ENCODE measurements at regions not wholly inside any gene's neighbourhood (a gene's known extent, or its start where the extent isn't known, plus 50 kb on each side); places are given as distances from the start of the nearest gene placed in this dataset.

DNA sequence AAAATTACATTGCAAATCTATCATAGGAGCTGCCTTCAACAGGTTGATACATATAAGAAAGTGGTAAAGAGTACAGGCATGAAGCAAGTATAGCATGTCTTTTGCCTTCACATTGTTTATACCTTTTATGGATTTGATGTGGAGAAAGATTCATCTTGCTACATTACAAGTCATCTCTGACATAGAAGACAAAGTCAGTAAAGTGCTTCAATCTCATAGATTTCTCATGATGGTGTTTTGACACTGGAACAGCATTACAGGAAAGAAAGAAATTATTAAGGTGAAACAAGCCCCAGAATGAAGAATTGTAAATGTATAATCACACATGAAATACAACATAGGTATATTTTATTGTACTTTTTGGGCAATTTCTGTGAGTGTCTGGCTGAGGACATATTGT, 580.7 kb upstream of the MMS22L start:
- H3K4me3 ChIP-seq (ENCODE audit: low read depth, low read length): no peak overlapping the region
- ChIA-PET POLR2A (no interaction called here), CTCF (no interaction called here)
- no peaks in the 10 kb centered on the region for H3K9me3 ChIP-seq (ENCODE audit: control insufficient read depth, insufficient read depth, low read length)
- TF ChIP-seq, protein P1, sequence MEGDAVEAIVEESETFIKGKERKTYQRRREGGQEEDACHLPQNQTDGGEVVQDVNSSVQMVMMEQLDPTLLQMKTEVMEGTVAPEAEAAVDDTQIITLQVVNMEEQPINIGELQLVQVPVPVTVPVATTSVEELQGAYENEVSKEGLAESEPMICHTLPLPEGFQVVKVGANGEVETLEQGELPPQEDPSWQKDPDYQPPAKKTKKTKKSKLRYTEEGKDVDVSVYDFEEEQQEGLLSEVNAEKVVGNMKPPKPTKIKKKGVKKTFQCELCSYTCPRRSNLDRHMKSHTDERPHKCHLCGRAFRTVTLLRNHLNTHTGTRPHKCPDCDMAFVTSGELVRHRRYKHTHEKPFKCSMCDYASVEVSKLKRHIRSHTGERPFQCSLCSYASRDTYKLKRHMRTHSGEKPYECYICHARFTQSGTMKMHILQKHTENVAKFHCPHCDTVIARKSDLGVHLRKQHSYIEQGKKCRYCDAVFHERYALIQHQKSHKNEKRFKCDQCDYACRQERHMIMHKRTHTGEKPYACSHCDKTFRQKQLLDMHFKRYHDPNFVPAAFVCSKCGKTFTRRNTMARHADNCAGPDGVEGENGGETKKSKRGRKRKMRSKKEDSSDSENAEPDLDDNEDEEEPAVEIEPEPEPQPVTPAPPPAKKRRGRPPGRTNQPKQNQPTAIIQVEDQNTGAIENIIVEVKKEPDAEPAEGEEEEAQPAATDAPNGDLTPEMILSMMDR (IDR thresholded peaks at IDR 0.05; ENCODE audit: low read depth, low read length): no peak
- no peak for DNase-seq (ENCODE audit: low read depth, low spot score)
- H3K27ac ChIP-seq (ENCODE audit: low read depth, low read length): no peak overlapping the region
- H3K27me3 ChIP-seq (ENCODE audit: control insufficient read depth, insufficient read depth, low read length): no peaks in the 10 kb centered on the region

DNA sequence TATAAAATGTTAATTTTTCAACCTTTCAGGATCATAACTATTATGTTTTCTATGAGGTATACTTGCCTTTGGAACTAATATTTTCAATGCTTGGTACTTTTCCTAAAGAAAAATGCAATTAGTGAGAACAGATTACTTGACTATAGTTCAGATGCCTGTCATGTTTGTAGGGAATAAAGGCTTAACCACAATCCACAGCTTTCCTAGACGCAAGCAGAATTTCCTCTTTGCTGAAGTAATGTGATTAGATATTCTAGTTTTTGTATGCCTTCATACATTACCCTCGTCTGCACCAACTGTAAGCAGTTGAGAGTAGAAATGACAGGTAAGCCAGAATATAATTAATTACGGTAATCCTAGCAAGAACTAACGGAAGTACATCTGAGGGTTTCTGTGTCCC, 581.4 kb upstream of the MMS22L start:
- POLR2A ChIA-PET: no interaction called here

DNA sequence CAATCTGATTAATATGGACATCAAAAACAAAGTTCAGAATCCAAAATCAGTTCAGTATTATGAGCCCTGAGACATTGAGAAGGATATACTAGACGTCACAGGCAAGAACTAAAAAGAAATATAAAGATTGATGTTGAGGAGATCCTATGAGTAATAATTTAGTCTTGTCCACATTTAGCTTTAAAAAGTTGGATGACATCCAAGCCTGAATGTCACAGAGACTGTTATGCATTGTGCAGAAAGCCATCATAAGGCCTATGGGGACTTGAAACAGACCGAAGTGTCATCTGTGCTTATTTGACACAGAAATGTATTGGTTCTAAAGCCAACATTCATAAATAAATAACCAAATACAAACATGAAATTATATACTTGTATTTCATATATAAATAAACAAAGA, 581.8 kb upstream of the MMS22L start:
- Histone ChIP-seq H3K27ac (ENCODE audit: low read depth, low read length) (no peak overlapping the region), H3K9me3 (ENCODE audit: control insufficient read depth, insufficient read depth, low read length) (no peaks in the 10 kb centered on the region), H3K4me3 (ENCODE audit: low read depth, low read length) (no peak overlapping the region), H3K27me3 (ENCODE audit: control insufficient read depth, insufficient read depth, low read length) (no peaks in the 10 kb centered on the region)
- no peak for DNase-seq (ENCODE audit: low read depth, low spot score)
- ChIA-PET POLR2A (no interaction called here), CTCF (no interaction called here)
- TF ChIP-seq, protein P1 (IDR thresholded peaks at IDR 0.05; ENCODE audit: low read depth, low read length): no peak

More for the DNA sequence above, 581.4 kb upstream of the MMS22L start:
- Histone ChIP-seq H3K9me3 (ENCODE audit: control insufficient read depth, insufficient read depth, low read length) (no peaks in the 10 kb centered on the region), H3K27ac (ENCODE audit: low read depth, low read length) (no peak overlapping the region), H3K27me3 (ENCODE audit: control insufficient read depth, insufficient read depth, low read length) (no peaks in the 10 kb centered on the region), H3K4me3 (ENCODE audit: low read depth, low read length) (no peak overlapping the region)
- DNase-seq (ENCODE audit: low read depth, low spot score): no peak
- TF ChIP-seq, protein P1 (IDR thresholded peaks at IDR 0.05; ENCODE audit: low read depth, low read length): no peak
- CTCF ChIA-PET: no interaction called here

DNA sequence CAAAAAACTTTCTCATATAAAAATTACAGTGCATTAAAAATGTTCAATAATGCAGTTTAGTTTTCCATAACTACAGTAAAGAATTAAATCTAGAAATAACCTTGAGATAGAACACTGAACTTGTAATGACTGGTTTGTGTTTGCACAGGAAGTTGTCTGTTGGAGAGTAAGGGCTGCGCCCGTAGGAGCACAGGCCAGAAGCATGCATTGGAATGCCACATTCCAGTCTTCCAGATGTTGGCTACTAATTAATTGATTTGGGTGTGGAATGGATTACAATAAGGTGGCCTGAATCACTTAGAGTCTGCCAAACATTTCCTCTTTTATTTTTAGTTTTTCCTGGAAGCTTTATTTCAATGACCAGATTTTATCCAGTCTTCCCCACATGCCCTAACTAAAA, 582.6 kb upstream of the MMS22L start:
- Histone ChIP-seq H3K27me3 (ENCODE audit: control insufficient read depth, insufficient read depth, low read length) (no peaks in the 10 kb centered on the region), H3K27ac (ENCODE audit: low read depth, low read length) (no peak overlapping the region), H3K9me3 (ENCODE audit: control insufficient read depth, insufficient read depth, low read length) (no peaks in the 10 kb centered on the region), H3K4me3 (ENCODE audit: low read depth, low read length) (no peak overlapping the region)
- POLR2A ChIA-PET: no interaction called here
- TF ChIP-seq, protein P1 (IDR thresholded peaks at IDR 0.05; ENCODE audit: low read depth, low read length): no peak
- CTCF ChIA-PET: no interaction called here
- no peak for DNase-seq (ENCODE audit: low read depth, low spot score)

DNA sequence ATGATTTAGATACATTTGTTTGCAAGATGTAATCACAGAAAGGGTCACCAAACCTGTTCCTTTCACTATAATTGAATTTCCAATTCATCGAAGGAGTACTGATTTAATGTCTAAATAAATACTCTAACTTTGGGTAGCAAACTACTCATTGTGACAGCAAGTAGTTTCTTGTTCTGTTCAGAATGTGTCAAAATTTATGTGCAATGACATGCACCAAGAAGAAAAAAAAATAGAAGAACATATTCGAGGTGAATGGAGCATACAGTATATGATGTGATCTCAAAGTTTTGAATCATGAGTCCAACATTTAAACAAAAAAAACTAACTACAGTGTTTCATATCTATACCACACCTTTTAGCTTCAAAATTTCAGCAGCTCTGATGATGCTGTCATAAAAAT, 583.6 kb upstream of the MMS22L start:
- Histone ChIP-seq H3K27ac (ENCODE audit: low read depth, low read length) (no peak overlapping the region), H3K27me3 (ENCODE audit: control insufficient read depth, insufficient read depth, low read length) (no peaks in the 10 kb centered on the region), H3K4me3 (ENCODE audit: low read depth, low read length) (no peak overlapping the region), H3K9me3 (ENCODE audit: control insufficient read depth, insufficient read depth, low read length) (no peaks in the 10 kb centered on the region)
- TF ChIP-seq, protein P1 (IDR thresholded peaks at IDR 0.05; ENCODE audit: low read depth, low read length): no peak
- ChIA-PET POLR2A (no interaction called here), CTCF (interaction anchor here (0.8 kb wide), 1 partner anchor 1253 kb away, joined by 4 read pairs; no protein-coding TSS in a partner anchor)
- DNase-seq (ENCODE audit: low read depth, low spot score): no peak

Measured in AG04450 (cell line).